ACC112 (cell line): ENCODE measurements at regions not wholly inside any gene's neighbourhood (a gene's known extent, or its start where the extent isn't known, plus 50 kb on each side); places are given as distances from the start of the nearest gene placed in this dataset.

Experiments used
- H2AFZ ChIP-seq: fragments of 200-600 bp; sonication (generic); one replicate; pipeline ENCODE4 v1.6.0; 2017; ENCODE audit warnings: antibody characterized with exemption, low read length; ENCODE audit not compliant: unreplicated experiment
- H3K27ac ChIP-seq: fragments of 200-600 bp; sonication (generic); 2 replicates; pipeline ENCODE4 v1.5.1; 2014; ENCODE audit warnings: low read depth, mild to moderate bottlenecking, antibody characterized with exemption, low read length, moderate library complexity
- H3K27me3 ChIP-seq: fragments of 200-600 bp; sonication (generic); 2 replicates; pipeline ENCODE4 v1.6.1; 2014; ENCODE audit warnings: mild to moderate bottlenecking, antibody characterized with exemption, low read length, moderate library complexity, mixed read lengths; ENCODE audit not compliant: insufficient read depth
- H3K36me3 ChIP-seq: fragments of 200-600 bp; sonication (generic); 2 replicates; pipeline ENCODE4 v1.6.1; 2016; ENCODE audit warnings: mild to moderate bottlenecking, antibody characterized with exemption, low read length, moderate library complexity, mixed read lengths; ENCODE audit not compliant: insufficient read depth
- H3K4me1 ChIP-seq: fragments of 200-600 bp; sonication (generic); one replicate; pipeline ENCODE4 v1.6.1; 2016; ENCODE audit warnings: low read length, mixed read lengths; ENCODE audit not compliant: insufficient read depth, unreplicated experiment, control insufficient read depth
- H3K4me3 ChIP-seq: fragments of 200-600 bp; sonication (generic); 2 replicates; pipeline ENCODE4 v1.5.1; 2014; ENCODE audit warnings: mild to moderate bottlenecking, low read depth, low read length
- H3K79me2 ChIP-seq: fragments of 200-600 bp; sonication (generic); one replicate; pipeline ENCODE4 v1.6.0; 2016; ENCODE audit warnings: low read length; ENCODE audit not compliant: control insufficient read depth, unreplicated experiment, insufficient read depth

DNA sequence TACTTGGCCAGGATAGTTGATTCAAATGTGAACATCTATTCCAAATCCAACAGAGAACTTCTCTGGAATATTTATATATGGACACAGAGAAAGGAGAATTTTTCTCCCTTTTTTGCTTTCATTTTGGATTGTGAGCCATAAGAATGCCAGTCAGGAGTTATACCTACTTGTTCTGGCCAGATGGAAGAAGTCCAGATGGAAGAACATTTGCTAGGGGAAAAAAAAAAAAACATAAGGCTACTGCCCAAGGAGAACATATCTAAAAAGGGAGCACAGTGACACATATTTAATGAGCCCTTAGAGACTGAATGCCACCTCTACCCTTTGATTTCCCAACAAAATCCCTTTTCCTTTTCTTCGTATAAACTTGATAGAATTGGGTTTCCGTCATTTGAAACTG, 61.7 kb upstream of the PPP2R2B start:
- Histone ChIP-seq H3K36me3 (no peaks in the 10 kb centered on the region), H3K27ac (no peak overlapping the region)

DNA sequence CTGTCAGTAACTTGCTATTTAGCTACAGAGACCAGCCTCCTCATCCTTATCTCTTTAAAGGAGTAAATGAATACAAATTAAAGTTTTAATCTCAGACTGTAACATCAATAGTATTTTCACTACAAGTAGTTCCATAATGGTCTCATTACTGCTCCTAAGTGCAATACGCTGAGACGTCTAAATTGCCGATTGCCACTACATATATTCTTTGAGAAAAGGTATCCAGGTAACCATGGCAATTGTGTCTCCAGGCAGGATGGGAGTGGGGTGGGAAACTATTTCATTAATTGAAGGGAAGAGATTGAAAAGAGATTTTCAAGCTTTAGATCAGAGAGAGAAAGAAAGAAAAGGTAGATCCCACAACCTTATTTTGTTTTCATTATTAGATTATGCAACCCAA, 65.5 kb upstream of the PPP2R2B start:
- no peak overlapping the region for H3K4me3 ChIP-seq
- H3K4me1 ChIP-seq = no peaks in the 10 kb centered on the region
- peaks cover 46% of the 10 kb centered on the region for H3K27me3 ChIP-seq
- no peak overlapping the region for H2AFZ ChIP-seq
- H3K79me2 ChIP-seq = no peaks in the 10 kb centered on the region
- no peaks in the 10 kb centered on the region for H3K36me3 ChIP-seq
- H3K27ac ChIP-seq = no peak overlapping the region

More for the DNA sequence above, 61.7 kb upstream of the PPP2R2B start:
- H3K4me1 ChIP-seq = no peaks in the 10 kb centered on the region
- H3K27me3 ChIP-seq = peaks cover 42% of the 10 kb centered on the region
- H3K4me3 ChIP-seq = no peak overlapping the region
- H2AFZ ChIP-seq = no peak overlapping the region
- H3K79me2 ChIP-seq = no peaks in the 10 kb centered on the region

DNA sequence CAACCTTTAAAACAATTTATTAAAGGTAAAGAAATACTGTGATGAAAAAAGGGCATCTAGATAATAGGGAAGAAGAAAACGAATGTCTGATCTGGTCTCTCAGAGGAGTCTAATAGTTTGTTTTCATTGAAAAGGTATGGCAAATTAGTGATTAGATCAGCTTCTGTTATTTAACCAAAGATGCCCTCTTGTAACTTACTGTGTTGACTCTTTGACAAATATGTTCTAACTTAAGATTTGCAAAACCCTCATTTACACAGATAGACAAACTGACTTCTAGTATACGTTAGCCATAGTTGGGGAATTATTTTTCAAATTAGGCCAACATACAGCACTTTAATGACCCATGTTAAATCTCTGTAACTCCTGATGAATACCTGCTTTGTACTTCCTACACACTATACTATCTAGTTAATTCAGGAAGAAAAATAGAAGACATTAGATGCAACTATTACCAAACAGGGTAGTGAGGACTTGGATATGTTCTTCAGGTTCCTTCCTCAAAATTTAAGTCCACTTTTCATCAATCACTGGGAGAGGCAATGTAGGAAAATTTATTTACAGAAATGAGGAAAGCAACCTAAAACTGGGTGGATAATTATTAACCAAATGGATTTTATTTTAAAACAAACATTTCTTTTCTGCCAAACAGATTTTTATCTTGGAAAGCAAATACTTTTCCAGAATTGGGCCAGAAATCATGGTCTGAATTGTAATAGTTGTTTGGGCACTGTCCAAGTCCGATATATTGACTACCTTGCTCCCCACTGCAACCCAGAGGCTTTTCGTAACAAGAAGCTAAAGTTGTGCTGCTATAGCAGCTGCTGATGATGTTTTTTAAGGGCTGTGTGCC, 66.4 kb upstream of the PPP2R2B start:
- H3K27ac ChIP-seq = no peak overlapping the region
- H2AFZ ChIP-seq = no peak overlapping the region
- no peak overlapping the region for H3K4me3 ChIP-seq
- H3K36me3 ChIP-seq = no peaks in the 10 kb centered on the region
- no peaks in the 10 kb centered on the region for H3K79me2 ChIP-seq
- H3K27me3 ChIP-seq = peaks cover 46% of the 10 kb centered on the region
- no peaks in the 10 kb centered on the region for H3K4me1 ChIP-seq

DNA sequence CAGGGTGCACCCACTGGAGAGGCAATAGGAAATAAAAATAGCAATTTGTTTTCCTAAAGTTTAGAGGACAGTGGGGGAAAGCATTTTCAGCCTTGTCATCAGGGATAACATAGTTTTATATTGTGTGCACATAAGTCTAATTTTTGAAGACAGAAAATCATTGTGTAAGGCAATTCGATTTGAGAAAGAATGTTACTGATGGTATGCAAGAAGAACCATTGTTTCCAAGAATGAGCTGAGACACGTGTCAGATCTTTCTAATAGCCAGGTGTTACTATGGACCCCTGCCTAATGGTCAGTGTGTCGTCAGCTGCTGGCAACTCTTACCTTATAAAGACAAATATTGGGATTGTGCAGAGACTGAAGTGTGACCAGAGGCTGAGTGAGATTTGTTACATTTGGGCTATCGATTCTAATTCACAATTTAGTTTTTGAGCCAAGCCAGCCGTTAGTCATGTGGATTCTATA, 67.1 kb upstream of the PPP2R2B start:
- Histone ChIP-seq H3K4me3 (no peak overlapping the region), H3K27ac (no peak overlapping the region), H3K4me1 (no peaks in the 10 kb centered on the region), H3K79me2 (no peaks in the 10 kb centered on the region), H3K36me3 (no peaks in the 10 kb centered on the region), H2AFZ (no peak overlapping the region), H3K27me3 (peaks cover 41% of the 10 kb centered on the region)

DNA sequence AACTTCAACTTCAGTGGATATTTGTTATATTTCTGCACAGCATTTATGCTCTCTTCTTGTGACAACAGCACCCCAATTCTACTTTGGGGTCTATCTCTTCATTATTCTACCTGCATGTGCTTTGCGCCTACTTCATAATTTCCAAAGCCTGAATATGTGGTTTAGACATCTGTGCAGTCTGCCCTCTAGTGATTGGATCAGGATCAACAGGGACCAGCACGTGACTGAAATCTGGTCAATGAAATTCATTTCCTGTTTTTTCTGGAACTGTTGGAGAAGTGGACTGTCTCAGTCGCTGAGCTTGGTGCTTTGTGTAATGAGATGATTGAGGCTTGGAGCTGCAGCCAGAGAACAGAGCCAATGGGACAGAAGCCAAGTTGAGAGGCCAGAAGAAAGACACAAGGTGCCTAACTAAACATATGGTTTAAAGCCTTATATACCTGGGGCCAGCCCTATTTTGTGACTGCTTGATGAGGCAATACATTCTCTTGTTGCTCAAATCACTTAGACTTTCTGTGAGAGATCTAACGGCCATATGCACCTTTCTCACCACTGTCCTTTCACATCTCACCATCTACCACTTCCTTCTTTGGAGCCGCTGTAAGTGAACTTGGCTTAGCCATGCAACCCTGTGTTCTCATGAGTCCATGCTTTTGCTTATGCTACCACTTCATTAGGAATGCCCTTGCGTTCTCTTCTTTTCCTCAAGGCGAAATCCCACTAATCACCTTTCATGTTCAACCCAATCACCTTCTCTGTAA, 68.8 kb upstream of the PPP2R2B start:
- Histone ChIP-seq H3K36me3 (no peaks in the 10 kb centered on the region), H2AFZ (no peak overlapping the region), H3K4me1 (no peaks in the 10 kb centered on the region), H3K27ac (no peak overlapping the region), H3K79me2 (no peaks in the 10 kb centered on the region), H3K27me3 (peaks cover 42% of the 10 kb centered on the region), H3K4me3 (no peak overlapping the region)

DNA sequence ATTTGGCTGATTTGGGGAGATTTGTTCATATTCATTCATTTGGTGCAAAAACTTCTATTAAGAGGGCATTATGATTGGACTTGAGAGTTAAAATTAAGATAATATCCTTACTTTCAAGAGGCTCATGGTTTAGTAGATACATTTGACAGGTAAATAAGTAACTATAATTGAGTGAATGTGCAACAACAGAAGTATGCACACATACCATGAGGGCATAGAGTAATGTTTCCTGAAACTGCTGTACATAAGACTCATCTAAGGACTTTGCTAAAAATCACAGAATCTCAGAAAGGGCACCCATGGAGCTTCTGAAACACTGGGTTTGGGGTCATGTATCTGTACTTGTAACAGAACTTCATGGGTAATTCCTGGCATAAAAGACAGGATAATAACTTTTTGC, 70.1 kb upstream of the PPP2R2B start:
- H3K4me3 ChIP-seq = no peak overlapping the region
- no peak overlapping the region for H3K27ac ChIP-seq
- H3K4me1 ChIP-seq = no peaks in the 10 kb centered on the region
- H2AFZ ChIP-seq = no peak overlapping the region
- H3K27me3 ChIP-seq = peaks cover 53% of the 10 kb centered on the region
- no peaks in the 10 kb centered on the region for H3K79me2 ChIP-seq
- H3K36me3 ChIP-seq = no peaks in the 10 kb centered on the region

DNA sequence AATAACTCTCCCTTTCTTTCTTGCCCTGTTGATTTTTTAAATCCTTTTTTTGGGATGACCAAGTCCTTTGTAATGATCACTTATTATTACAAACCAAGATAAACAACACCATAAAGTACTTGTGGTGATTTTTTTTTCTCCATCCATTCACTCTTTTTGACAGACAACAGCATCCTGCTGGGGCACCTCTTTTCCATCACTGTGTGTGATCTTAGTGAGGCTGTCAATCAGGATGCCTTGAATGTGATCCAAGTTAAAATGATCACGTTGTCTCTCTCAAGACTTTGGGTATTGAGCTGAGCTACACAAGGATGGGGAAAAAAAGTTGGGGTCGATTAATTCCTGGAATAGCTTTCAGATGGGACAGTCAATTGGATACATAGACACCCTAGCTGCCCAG, 73.6 kb upstream of the PPP2R2B start:
- Histone ChIP-seq H3K27me3 (peaks cover 48% of the 10 kb centered on the region), H3K4me1 (no peaks in the 10 kb centered on the region), H3K4me3 (no peak overlapping the region)

DNA sequence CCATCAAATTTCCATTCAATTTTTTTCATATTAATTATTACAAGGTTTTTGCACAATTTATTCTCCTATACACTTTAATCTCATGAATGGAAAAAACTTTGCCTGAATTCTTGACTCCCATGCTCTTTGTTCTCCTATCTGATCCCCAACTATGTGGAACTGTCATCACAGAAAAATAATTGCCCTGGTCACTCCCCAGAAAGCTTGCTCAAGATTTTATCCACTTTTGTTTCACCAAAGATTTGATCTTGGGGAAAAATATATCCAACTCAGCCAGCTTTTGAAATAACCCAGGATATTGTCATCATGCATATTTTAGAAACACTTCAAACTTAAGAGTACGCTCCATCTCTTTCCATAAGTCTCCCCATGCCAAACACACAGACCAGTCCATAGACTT, 77.7 kb upstream of the PPP2R2B start:
- Histone ChIP-seq H3K27me3 (peaks cover 67% of the 10 kb centered on the region), H3K4me3 (no peak overlapping the region), H3K79me2 (no peaks in the 10 kb centered on the region), H3K4me1 (no peaks in the 10 kb centered on the region), H3K36me3 (no peaks in the 10 kb centered on the region), H2AFZ (no peak overlapping the region), H3K27ac (no peak overlapping the region)

More for the DNA sequence above, 73.6 kb upstream of the PPP2R2B start:
- Histone ChIP-seq H3K27ac (no peak overlapping the region), H3K36me3 (no peaks in the 10 kb centered on the region), H3K79me2 (no peaks in the 10 kb centered on the region), H2AFZ (no peak overlapping the region)

DNA sequence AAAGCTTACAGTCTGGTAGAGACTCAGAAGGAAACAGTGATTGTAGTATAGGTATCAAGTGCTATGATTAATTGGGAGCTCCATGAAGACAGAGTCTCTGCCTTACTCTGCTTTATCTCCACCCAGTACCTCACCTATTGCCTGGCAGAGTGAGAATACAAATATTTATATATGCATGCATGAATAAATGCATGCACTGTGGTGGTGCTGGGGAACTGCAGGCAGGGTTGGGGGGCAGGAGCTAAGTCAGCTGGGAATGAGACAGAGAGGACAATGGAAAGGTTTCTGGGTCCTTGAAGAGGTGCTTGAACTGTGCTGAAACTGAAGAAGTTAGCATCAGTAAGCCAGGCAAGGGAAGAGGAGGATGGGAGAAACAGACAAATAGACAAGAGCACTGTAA, 80.8 kb upstream of the PPP2R2B start:
- no peaks in the 10 kb centered on the region for H3K79me2 ChIP-seq
- no peak overlapping the region for H2AFZ ChIP-seq
- H3K36me3 ChIP-seq = no peaks in the 10 kb centered on the region
- H3K27me3 ChIP-seq = peaks cover 43% of the 10 kb centered on the region
- no peak overlapping the region for H3K4me3 ChIP-seq
- H3K27ac ChIP-seq = no peak overlapping the region
- no peaks in the 10 kb centered on the region for H3K4me1 ChIP-seq

DNA sequence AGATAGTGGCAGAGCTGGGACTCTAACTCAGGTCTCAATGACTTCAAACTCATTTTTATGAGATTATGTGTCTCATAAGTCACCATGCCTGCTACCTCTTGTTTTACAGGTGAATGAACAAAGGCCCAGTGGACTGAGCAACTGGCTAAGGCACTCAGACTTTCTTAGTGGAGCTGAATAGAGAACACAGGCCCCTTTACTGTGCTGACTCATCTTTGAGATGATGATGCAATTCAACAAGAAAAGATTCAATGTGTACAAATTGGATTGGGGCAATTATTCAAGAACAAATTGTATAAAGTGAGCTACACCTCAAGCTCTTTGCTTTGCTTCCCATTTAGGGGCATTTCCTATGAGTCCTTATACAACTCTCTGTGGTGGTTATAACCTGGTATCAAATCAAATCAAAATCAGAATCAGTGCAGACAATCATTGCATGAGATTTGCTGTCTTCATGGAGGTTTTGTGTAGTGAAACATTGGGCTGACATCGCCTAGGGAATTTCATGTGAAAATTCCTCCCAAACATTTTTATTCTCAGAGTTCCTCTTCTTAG, 84.3 kb upstream of the PPP2R2B start:
- Histone ChIP-seq H3K4me1 (no peaks in the 10 kb centered on the region), H3K79me2 (no peaks in the 10 kb centered on the region), H2AFZ (no peak overlapping the region), H3K4me3 (no peak overlapping the region), H3K27ac (no peak overlapping the region), H3K27me3 (peaks cover 19% of the 10 kb centered on the region; the same call in 1 of the 2 replicates), H3K36me3 (no peaks in the 10 kb centered on the region)
